Activated naive CD8-positive, alpha-beta T cell treated with anti-CD3 and anti-CD28 coated beads, Interleukin-2, amount 10 ng/mL, durations not matched to agents 7 days and 5 days (primary cell): ENCODE measurements at regions not wholly inside any gene's neighbourhood (a gene's known extent, or its start where the extent isn't known, plus 50 kb on each side); places are given as distances from the start of the nearest gene placed in this dataset.

Source experiments
- ATAC-seq: fragments of 150-1000 bp; cut with Tn5 transposase; one replicate; pipeline ENCODE4 v1.10.0; 2021; ENCODE audit warnings: low read depth, moderate library complexity
- POLR2A ChIA-PET: fragments of 350-600 bp; sonication (Branson Sonifier 250); formaldehyde crosslinking; loops from one replicate; lab custom pipeline; 2021; ENCODE audit warnings: antibody characterized with exemption; lab: Charles Lee
- DNase-seq: peaks from one replicate; pipeline ENCODE4 v3.0.0; 2021
- H3K27ac Mint-ChIP-seq: one replicate; pipeline ENCODE4 v1.8.0; 2022; ENCODE audit warnings: mild to moderate bottlenecking, mixed read lengths
- H3K27me3 Mint-ChIP-seq: one replicate; pipeline ENCODE4 v1.8.0; 2022; ENCODE audit warnings: mild to moderate bottlenecking, moderate library complexity, mixed read lengths
- H3K36me3 Mint-ChIP-seq: one replicate; pipeline ENCODE4 v1.8.0; 2021; ENCODE audit warnings: mild to moderate bottlenecking, mixed read lengths
- H3K4me1 Mint-ChIP-seq: one replicate; pipeline ENCODE4 v1.8.0; 2021; ENCODE audit warnings: mixed read lengths
- H3K4me3 Mint-ChIP-seq: one replicate; pipeline ENCODE4 v1.8.0; 2022; ENCODE audit warnings: mild to moderate bottlenecking, moderate library complexity, mixed read lengths
- H3K9me3 Mint-ChIP-seq: one replicate; pipeline ENCODE4 v1.8.0; 2021; ENCODE audit warnings: mixed read lengths

- peak overlapping the region; percentile 85 for H3K4me3 Mint-ChIP-seq
- H3K27me3 Mint-ChIP-seq: peaks cover 16% of the 10 kb centered on the region
- H3K9me3 Mint-ChIP-seq: no peaks in the 10 kb centered on the region
- ATAC-seq (peak; percentile 20), DNase-seq (no peak)
- H3K27ac Mint-ChIP-seq: peak overlapping the region; percentile 83
- peaks cover 14% of the 10 kb centered on the region for H3K4me1 Mint-ChIP-seq
- POLR2A ChIA-PET: interaction anchor here (1.6 to 2.0 kb wide), 2 partner anchors 113 to 250 kb away, joined by 6 to 8 read pairs; no protein-coding TSS in a partner anchor
- H3K36me3 Mint-ChIP-seq: no peaks in the 10 kb centered on the region
Measured at GRCh38 chr2:126777620-126777978, 121.1 kb upstream of the TEX51 start.

GRCh38 chr2:126778561-126779501 lies 119.9 kb upstream of the TEX51 start:
- Mint-ChIP-seq H3K4me1 (peaks cover 14% of the 10 kb centered on the region), H3K27ac (no peak overlapping the region), H3K36me3 (no peaks in the 10 kb centered on the region), H3K9me3 (no peaks in the 10 kb centered on the region), H3K27me3 (peaks cover 19% of the 10 kb centered on the region), H3K4me3 (no peak overlapping the region)
- POLR2A ChIA-PET: interaction anchor here (2.0 kb wide), 1 partner anchor 251 kb away, joined by 6 read pairs; no protein-coding TSS in a partner anchor
- DNase-seq (no peak), ATAC-seq (no peak)

DNA sequence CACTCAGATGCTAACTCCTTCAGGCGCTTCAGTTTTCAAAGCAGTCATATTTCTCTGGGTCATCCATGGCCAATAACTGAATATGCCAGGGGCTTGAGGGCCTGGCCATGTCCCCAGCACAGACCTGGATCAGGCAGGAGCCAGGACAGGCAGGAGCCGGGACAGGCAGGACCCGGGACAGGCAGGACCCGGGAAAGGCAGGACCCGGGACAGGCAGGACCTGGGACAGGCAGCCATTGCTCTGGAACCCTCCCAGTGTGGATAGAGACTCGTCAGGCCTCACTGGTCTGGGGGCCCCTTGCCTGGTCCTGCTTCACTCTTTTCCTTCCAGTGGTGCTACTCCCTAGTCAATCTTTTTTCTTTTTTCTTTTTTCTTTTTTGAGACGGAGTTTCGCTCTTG lies 117.5 kb upstream of the TEX51 start:
- Mint-ChIP-seq H3K9me3 (no peaks in the 10 kb centered on the region), H3K36me3 (no peaks in the 10 kb centered on the region), H3K27me3 (peaks cover 10% of the 10 kb centered on the region), H3K4me1 (peaks cover 4% of the 10 kb centered on the region), H3K27ac (no peak overlapping the region), H3K4me3 (no peak overlapping the region)
- POLR2A ChIA-PET: no interaction called here
- no peak for DNase-seq
- no peak for ATAC-seq

GRCh38 chr2:126781806-126782205 lies 116.9 kb upstream of the TEX51 start:
- Mint-ChIP-seq H3K36me3 (no peaks in the 10 kb centered on the region), H3K27me3 (peaks cover 10% of the 10 kb centered on the region), H3K27ac (no peak overlapping the region), H3K4me1 (peaks cover 4% of the 10 kb centered on the region), H3K4me3 (no peak overlapping the region), H3K9me3 (no peaks in the 10 kb centered on the region)
- POLR2A ChIA-PET: no interaction called here
- ATAC-seq (no peak), DNase-seq (no peak)

DNA sequence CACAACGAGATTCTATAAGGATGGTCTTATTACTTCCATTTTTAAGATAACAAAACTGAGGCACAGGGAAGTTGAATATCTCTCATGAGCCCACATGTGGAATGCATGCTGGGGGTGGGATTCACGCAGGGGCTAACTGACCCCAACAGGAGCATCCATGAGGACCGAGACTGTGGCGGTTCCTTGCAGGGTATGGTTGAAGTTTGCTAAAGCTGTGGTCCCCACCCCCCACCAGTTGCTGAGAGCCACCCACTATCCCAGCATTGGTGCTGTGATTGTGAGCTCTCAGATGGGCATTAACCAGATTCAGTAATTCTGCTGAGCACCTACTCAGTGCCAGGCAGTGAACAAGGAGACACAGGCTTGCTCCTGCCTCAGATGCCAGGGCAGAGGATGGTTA lies 116.0 kb upstream of the TEX51 start:
- DNase-seq: no peak
- ATAC-seq: no peak
- H3K36me3 Mint-ChIP-seq: no peaks in the 10 kb centered on the region
- no peak overlapping the region for H3K4me3 Mint-ChIP-seq
- peaks cover 10% of the 10 kb centered on the region for H3K27me3 Mint-ChIP-seq
- POLR2A ChIA-PET: no interaction called here
- H3K27ac Mint-ChIP-seq: no peak overlapping the region
- H3K9me3 Mint-ChIP-seq: no peaks in the 10 kb centered on the region
- no peaks in the 10 kb centered on the region for H3K4me1 Mint-ChIP-seq

- Mint-ChIP-seq H3K4me1 (no peaks in the 10 kb centered on the region), H3K36me3 (no peaks in the 10 kb centered on the region), H3K27me3 (peaks cover 7% of the 10 kb centered on the region), H3K4me3 (no peak overlapping the region), H3K27ac (no peak overlapping the region), H3K9me3 (no peaks in the 10 kb centered on the region)
- no peak for DNase-seq
- no peak for ATAC-seq
- POLR2A ChIA-PET: no interaction called here
Measured at GRCh38 chr2:126783341-126783740, 115.3 kb upstream of the TEX51 start.

- H3K4me3 Mint-ChIP-seq: no peak overlapping the region
- H3K4me1 Mint-ChIP-seq: no peaks in the 10 kb centered on the region
- no peak overlapping the region for H3K27ac Mint-ChIP-seq
- H3K9me3 Mint-ChIP-seq: no peaks in the 10 kb centered on the region
- ATAC-seq (no peak), DNase-seq (no peak)
- POLR2A ChIA-PET: no interaction called here
- H3K27me3 Mint-ChIP-seq: peaks cover 5% of the 10 kb centered on the region
- H3K36me3 Mint-ChIP-seq: no peaks in the 10 kb centered on the region
Measured at GRCh38 chr2:126784045-126784444, 114.6 kb upstream of the TEX51 start.

DNA sequence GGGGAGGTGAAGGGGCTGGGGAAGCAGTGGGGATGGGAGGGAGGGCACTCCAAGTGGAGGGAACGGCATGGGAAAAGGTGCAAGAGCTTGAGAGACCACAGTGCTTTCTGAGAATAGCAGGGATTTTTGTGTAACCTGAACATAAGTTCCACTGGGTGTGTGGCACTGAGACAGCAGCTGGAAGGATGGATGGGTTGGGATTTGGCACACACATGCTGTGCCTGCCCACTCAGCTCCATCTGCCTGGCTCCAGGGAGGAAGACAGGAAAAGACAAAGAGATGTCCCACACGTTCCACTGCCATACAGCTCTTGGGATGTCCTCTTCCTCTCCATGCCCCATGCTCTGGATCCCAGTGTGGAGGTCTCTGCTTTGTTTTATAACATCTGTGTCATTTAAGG lies 114.1 kb upstream of the TEX51 start:
- Mint-ChIP-seq H3K4me1 (no peaks in the 10 kb centered on the region), H3K27ac (no peak overlapping the region), H3K27me3 (peaks cover 5% of the 10 kb centered on the region), H3K4me3 (no peak overlapping the region), H3K36me3 (no peaks in the 10 kb centered on the region), H3K9me3 (no peaks in the 10 kb centered on the region)
- ATAC-seq (no peak), DNase-seq (no peak)
- POLR2A ChIA-PET: no interaction called here

- Mint-ChIP-seq H3K27me3 (peaks cover 5% of the 10 kb centered on the region), H3K4me3 (no peak overlapping the region), H3K27ac (no peak overlapping the region), H3K4me1 (no peaks in the 10 kb centered on the region), H3K9me3 (no peaks in the 10 kb centered on the region), H3K36me3 (no peaks in the 10 kb centered on the region)
- ATAC-seq: no peak
- no peak for DNase-seq
- POLR2A ChIA-PET: no interaction called here
Measured at GRCh38 chr2:126785236-126785635, 113.5 kb upstream of the TEX51 start.

DNA sequence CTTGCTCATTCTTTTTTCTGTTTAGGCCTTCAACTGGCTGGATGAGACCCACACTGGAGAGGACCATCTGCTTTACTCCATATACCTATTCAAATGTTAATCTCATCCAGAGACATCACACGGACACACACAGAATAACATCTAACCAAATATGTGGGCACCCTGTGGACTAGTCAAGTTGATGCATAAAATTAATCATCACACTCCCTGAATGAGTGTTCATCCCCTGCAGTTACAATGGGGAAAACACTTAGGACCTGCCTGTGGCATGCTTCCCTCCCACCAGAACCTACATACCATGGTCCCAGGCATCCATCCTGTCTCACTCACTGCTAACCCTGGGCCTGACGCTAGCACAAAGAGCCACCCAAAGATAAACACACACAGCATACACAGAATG lies 112.8 kb upstream of the TEX51 start:
- H3K27me3 Mint-ChIP-seq: peaks cover 5% of the 10 kb centered on the region
- H3K4me3 Mint-ChIP-seq: no peak overlapping the region
- POLR2A ChIA-PET: no interaction called here
- no peaks in the 10 kb centered on the region for H3K9me3 Mint-ChIP-seq
- no peak for DNase-seq
- no peaks in the 10 kb centered on the region for H3K4me1 Mint-ChIP-seq
- no peak overlapping the region for H3K27ac Mint-ChIP-seq
- no peak for ATAC-seq
- no peaks in the 10 kb centered on the region for H3K36me3 Mint-ChIP-seq

GRCh38 chr2:126786765-126787164 lies 111.9 kb upstream of the TEX51 start:
- H3K36me3 Mint-ChIP-seq: no peaks in the 10 kb centered on the region
- no peaks in the 10 kb centered on the region for H3K4me1 Mint-ChIP-seq
- H3K27ac Mint-ChIP-seq: no peak overlapping the region
- H3K9me3 Mint-ChIP-seq: no peaks in the 10 kb centered on the region
- DNase-seq: no peak
- POLR2A ChIA-PET: no interaction called here
- no peak for ATAC-seq
- no peak overlapping the region for H3K4me3 Mint-ChIP-seq
- H3K27me3 Mint-ChIP-seq: peaks cover 4% of the 10 kb centered on the region

DNA sequence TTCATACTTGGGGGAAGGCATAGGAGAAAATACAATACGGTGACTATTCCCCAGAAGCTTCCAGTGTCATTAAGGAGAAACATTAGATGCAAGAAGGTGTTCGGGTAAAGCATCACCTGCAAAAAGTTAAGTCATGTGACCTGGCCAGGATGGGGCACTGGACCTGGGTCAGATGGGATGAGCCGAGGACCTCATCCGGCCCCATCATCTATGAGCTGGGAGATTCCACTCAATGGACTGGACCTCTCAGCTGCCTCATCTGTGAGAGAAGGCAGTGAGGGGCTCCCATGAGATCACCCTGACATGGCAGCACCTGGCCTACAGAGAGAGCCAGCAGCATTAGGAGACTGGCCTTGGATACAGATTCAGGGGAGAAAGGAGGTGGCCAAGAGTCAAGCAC lies 111.4 kb upstream of the TEX51 start:
- H3K9me3 Mint-ChIP-seq: no peaks in the 10 kb centered on the region
- POLR2A ChIA-PET: no interaction called here

DNA sequence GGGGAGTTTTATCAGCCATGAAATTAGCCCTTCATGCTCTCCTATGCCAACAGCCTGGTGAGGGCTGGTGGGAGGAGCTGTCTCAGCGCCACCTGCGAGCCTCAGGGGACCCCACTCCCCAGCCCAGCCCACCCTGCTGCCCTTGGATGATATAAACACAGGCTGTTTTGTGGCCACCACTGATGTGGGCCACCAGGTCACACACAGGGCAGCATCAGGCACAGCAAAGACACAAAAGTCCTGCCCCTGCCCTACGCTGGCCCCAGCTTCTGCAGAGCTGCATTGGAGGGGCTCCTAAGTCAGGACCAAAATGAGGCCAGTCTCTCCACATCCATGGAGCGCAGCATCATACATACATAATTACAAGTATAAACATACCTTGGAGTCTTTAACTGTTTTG lies 110.6 kb upstream of the TEX51 start:
- no peaks in the 10 kb centered on the region for H3K9me3 Mint-ChIP-seq
- no peaks in the 10 kb centered on the region for H3K4me1 Mint-ChIP-seq
- no peak overlapping the region for H3K27ac Mint-ChIP-seq
- H3K27me3 Mint-ChIP-seq: peaks cover 3% of the 10 kb centered on the region
- DNase-seq (no peak), ATAC-seq (no peak)
- no peak overlapping the region for H3K4me3 Mint-ChIP-seq
- H3K36me3 Mint-ChIP-seq: no peaks in the 10 kb centered on the region
- POLR2A ChIA-PET: no interaction called here

More for the DNA sequence above, 111.4 kb upstream of the TEX51 start:
- Mint-ChIP-seq H3K4me1 (no peaks in the 10 kb centered on the region), H3K27me3 (peaks cover 3% of the 10 kb centered on the region), H3K4me3 (no peak overlapping the region), H3K27ac (no peak overlapping the region), H3K36me3 (no peaks in the 10 kb centered on the region)
- ATAC-seq (no peak), DNase-seq (no peak)

DNA sequence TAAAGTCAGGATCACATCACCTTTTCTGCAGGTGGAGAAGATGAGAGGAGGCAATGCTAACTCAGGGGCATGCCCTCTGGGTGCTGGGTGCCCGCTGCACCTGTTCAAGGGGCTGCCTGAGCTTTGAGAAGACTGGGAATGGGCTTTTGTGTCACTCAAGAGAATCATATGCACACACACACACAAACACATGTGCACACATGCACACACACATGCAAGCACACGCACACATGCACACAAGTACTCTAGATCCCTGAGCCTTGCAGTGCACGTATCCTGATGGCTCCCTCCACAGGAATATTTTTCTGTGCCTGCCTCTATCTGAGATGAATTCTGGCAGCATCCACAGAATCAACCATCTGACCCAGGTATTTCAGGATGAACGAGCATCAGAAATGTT lies 110.0 kb upstream of the TEX51 start:
- no peak for ATAC-seq
- no peaks in the 10 kb centered on the region for H3K36me3 Mint-ChIP-seq
- H3K27ac Mint-ChIP-seq: no peak overlapping the region

More for the DNA sequence above, 110.0 kb upstream of the TEX51 start:
- H3K4me3 Mint-ChIP-seq: no peak overlapping the region
- no peak for DNase-seq
- H3K4me1 Mint-ChIP-seq: no peaks in the 10 kb centered on the region
- peaks cover 5% of the 10 kb centered on the region for H3K27me3 Mint-ChIP-seq
- no peaks in the 10 kb centered on the region for H3K9me3 Mint-ChIP-seq
- POLR2A ChIA-PET: no interaction called here
